Endothelial cell (in vitro differentiated cells): ENCODE measurements at regions not wholly inside any gene's neighbourhood (a gene's known extent, or its start where the extent isn't known, plus 50 kb on each side); places are given as distances from the start of the nearest gene placed in this dataset.

Experiments used
- DNase-seq: peaks from one replicate; pipeline ENCODE4 v3.0.0; 2021; ENCODE audit warnings: low spot score
- H3K27ac Mint-ChIP-seq: one replicate; pipeline ENCODE4 v1.8.0; 2021; ENCODE audit warnings: mixed read lengths, inconsistent platforms; ENCODE audit not compliant: unreplicated experiment
- H3K27me3 Mint-ChIP-seq: one replicate; pipeline ENCODE4 v1.8.0; 2021; ENCODE audit warnings: mild to moderate bottlenecking, moderate library complexity, mixed read lengths, inconsistent platforms; ENCODE audit not compliant: unreplicated experiment
- H3K36me3 Mint-ChIP-seq: one replicate; pipeline ENCODE4 v1.8.0; 2021; ENCODE audit warnings: mild to moderate bottlenecking, low read depth, mixed read lengths, inconsistent platforms; ENCODE audit not compliant: unreplicated experiment
- H3K4me1 Mint-ChIP-seq: one replicate; pipeline ENCODE4 v1.8.0; 2021; ENCODE audit warnings: mild to moderate bottlenecking, mixed read lengths, inconsistent platforms; ENCODE audit not compliant: unreplicated experiment
- H3K4me3 Mint-ChIP-seq: one replicate; pipeline ENCODE4 v1.8.0; 2021; ENCODE audit warnings: mild to moderate bottlenecking, mixed read lengths, inconsistent platforms; ENCODE audit not compliant: unreplicated experiment
- H3K9me3 Mint-ChIP-seq: one replicate; pipeline ENCODE4 v1.8.0; 2021; ENCODE audit warnings: mixed read lengths, inconsistent platforms; ENCODE audit not compliant: unreplicated experiment
- TF ChIP-seq, protein P1 (sequence below): fragments of 200-600 bp; sonication (generic); IDR thresholded peaks from one replicate; pipeline ENCODE4 v1.5.0; 2021; ENCODE audit warnings: antibody characterized with exemption; ENCODE audit not compliant: unreplicated experiment

GRCh38 chr2:156708051-156708450, 271.9 kb downstream of the GPD2 start:
- Mint-ChIP-seq H3K36me3 (no peaks in the 10 kb centered on the region), H3K27me3 (no peaks in the 10 kb centered on the region), H3K9me3 (no peaks in the 10 kb centered on the region), H3K4me3 (no peak overlapping the region), H3K4me1 (no peaks in the 10 kb centered on the region), H3K27ac (no peak overlapping the region)
- TF ChIP-seq, protein P1, sequence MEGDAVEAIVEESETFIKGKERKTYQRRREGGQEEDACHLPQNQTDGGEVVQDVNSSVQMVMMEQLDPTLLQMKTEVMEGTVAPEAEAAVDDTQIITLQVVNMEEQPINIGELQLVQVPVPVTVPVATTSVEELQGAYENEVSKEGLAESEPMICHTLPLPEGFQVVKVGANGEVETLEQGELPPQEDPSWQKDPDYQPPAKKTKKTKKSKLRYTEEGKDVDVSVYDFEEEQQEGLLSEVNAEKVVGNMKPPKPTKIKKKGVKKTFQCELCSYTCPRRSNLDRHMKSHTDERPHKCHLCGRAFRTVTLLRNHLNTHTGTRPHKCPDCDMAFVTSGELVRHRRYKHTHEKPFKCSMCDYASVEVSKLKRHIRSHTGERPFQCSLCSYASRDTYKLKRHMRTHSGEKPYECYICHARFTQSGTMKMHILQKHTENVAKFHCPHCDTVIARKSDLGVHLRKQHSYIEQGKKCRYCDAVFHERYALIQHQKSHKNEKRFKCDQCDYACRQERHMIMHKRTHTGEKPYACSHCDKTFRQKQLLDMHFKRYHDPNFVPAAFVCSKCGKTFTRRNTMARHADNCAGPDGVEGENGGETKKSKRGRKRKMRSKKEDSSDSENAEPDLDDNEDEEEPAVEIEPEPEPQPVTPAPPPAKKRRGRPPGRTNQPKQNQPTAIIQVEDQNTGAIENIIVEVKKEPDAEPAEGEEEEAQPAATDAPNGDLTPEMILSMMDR = no peak
- DNase-seq = no peak

DNA sequence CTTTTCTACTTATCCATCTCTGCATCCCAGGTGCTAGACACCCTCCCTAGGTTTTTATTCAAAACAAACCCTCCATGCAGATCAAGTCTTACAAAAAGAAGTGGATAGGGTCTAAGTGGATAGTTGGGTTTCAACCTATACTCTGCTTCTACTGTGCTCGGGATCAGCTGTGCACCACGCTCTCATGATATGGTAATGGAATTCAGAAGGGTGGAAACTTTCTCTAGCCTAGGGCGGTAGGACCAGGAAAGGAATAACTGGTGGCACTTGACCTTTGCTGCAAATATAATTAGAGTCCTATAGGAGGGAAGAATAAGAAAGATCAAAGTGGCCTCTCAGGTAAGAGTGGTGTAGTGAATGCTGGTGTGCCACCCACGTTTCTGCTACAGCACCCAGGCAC, 272.9 kb downstream of the GPD2 start:
- no peak overlapping the region for H3K4me3 Mint-ChIP-seq
- DNase-seq = no peak
- H3K36me3 Mint-ChIP-seq = no peaks in the 10 kb centered on the region
- H3K4me1 Mint-ChIP-seq = no peaks in the 10 kb centered on the region
- no peak overlapping the region for H3K27ac Mint-ChIP-seq
- H3K27me3 Mint-ChIP-seq = no peaks in the 10 kb centered on the region
- TF ChIP-seq, protein P1 = no peak
- H3K9me3 Mint-ChIP-seq = no peaks in the 10 kb centered on the region

DNA sequence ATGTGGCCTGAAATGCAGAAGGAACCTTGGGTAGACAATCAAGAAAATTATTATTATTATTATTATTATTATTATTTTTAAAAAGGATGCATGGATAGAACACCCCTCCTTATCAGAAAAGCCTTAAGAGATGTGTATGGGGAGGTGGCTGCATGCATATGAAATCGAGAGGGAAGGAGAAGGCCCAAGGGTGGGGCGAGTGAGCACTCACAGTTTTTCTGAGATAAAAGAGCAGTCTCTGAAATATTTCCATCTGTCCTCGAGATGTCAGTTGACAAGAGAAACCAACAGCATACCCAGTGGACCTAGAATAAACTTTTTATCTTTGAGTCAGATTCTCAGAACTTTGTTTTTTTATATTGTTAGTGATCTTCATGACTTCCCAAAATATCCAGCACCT, 282.9 kb downstream of the GPD2 start:
- TF ChIP-seq, protein P1 = no peak
- H3K4me1 Mint-ChIP-seq = no peaks in the 10 kb centered on the region
- H3K36me3 Mint-ChIP-seq = no peaks in the 10 kb centered on the region
- H3K27me3 Mint-ChIP-seq = peaks cover 4% of the 10 kb centered on the region
- no peak for DNase-seq
- no peaks in the 10 kb centered on the region for H3K9me3 Mint-ChIP-seq
- no peak overlapping the region for H3K27ac Mint-ChIP-seq
- H3K4me3 Mint-ChIP-seq = no peak overlapping the region

- no peak for DNase-seq
- H3K27me3 Mint-ChIP-seq = peaks cover 3% of the 10 kb centered on the region
- TF ChIP-seq, protein P1 = no peak
- no peak overlapping the region for H3K4me3 Mint-ChIP-seq
- no peaks in the 10 kb centered on the region for H3K4me1 Mint-ChIP-seq
- H3K36me3 Mint-ChIP-seq = no peaks in the 10 kb centered on the region
- no peak overlapping the region for H3K27ac Mint-ChIP-seq
- H3K9me3 Mint-ChIP-seq = no peaks in the 10 kb centered on the region
These were observed 291.7 kb downstream of the GPD2 start for GRCh38 chr2:156727867-156728266.

DNA sequence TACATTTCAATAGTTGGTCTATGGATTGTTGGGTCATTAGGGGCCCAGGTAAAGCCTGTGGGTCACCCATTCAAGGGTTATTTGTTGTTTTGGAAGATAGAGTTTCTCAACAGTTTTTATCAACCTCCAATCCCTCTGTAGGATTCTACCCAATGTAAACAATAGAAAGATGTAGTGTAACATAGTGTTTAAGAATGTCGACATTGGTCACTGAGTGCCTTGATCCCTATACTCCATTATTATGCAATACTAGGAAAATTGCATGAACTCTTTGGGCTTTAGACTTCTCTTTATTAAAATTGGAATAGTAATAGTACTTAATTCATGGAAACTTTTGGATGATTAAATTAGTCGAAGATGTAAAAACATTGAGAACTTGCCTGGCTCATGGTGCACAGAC, 292.1 kb downstream of the GPD2 start:
- no peak for DNase-seq
- Mint-ChIP-seq H3K4me1 (no peaks in the 10 kb centered on the region), H3K27me3 (peaks cover 2% of the 10 kb centered on the region), H3K27ac (no peak overlapping the region), H3K36me3 (no peaks in the 10 kb centered on the region), H3K9me3 (no peaks in the 10 kb centered on the region), H3K4me3 (no peak overlapping the region)
- TF ChIP-seq, protein P1 = no peak
